IPS-20b (cell line): ENCODE measurements at regions not wholly inside any gene's neighbourhood (a gene's known extent, or its start where the extent isn't known, plus 50 kb on each side); places are given as distances from the start of the nearest gene placed in this dataset.
"Not testable (repeated sequence)": the region's sequence is repeated elsewhere in the genome, so short reads cannot be mapped to it uniquely, and the experiment has no call there.

Source experiments
- H3K27ac ChIP-seq: one replicate; pipeline ENCODE4 v1.5.1; 2013; ENCODE audit warnings: low read length
- H3K27me3 ChIP-seq: 2 replicates; pipeline ENCODE4 v1.6.1; 2013; ENCODE audit warnings: mild to moderate bottlenecking, low read length, inconsistent platforms; ENCODE audit not compliant: insufficient read depth
- H3K36me3 ChIP-seq: 2 replicates; pipeline ENCODE4 v1.6.1; 2013; ENCODE audit warnings: low read depth, mild to moderate bottlenecking, inconsistent platforms, low read length, moderate library complexity; ENCODE audit not compliant: insufficient read depth
- H3K4me1 ChIP-seq: 2 replicates; pipeline ENCODE4 v1.6.1; 2013; ENCODE audit warnings: mild to moderate bottlenecking, control low read depth, inconsistent platforms, low read length, moderate library complexity; ENCODE audit not compliant: insufficient read depth
- H3K4me3 ChIP-seq: 2 replicates; pipeline ENCODE4 v1.5.1; 2013; ENCODE audit warnings: mild to moderate bottlenecking, low read length, inconsistent platforms
- H3K9ac ChIP-seq: 2 replicates; pipeline ENCODE4 v1.6.1; 2013; ENCODE audit warnings: low read depth, mild to moderate bottlenecking, inconsistent platforms, low read length, moderate library complexity
- H3K9me3 ChIP-seq: 2 replicates; pipeline ENCODE4 v1.6.1; 2013; ENCODE audit warnings: mild to moderate bottlenecking, low read depth, low read length, inconsistent platforms; ENCODE audit not compliant: insufficient read depth

GRCh38 chr7:4531236-4531635, 150.9 kb upstream of the FOXK1 start:
- Histone ChIP-seq H3K27ac (no peak overlapping the region), H3K27me3 (no peaks in the 10 kb centered on the region), H3K9me3 (no peaks in the 10 kb centered on the region), H3K9ac (peak overlapping the region; percentile 58; the same call in 1 of the 2 replicates), H3K4me3 (peak overlapping the region; percentile 26; the same call in 1 of the 2 replicates), H3K36me3 (no peaks in the 10 kb centered on the region), H3K4me1 (peaks cover 7% of the 10 kb centered on the region; the same call in 1 of the 2 replicates)

- not testable (repeated sequence) for H3K27ac ChIP-seq, H3K9ac ChIP-seq, H3K36me3 ChIP-seq, H3K4me1 ChIP-seq, H3K27me3 ChIP-seq, H3K4me3 ChIP-seq, H3K9me3 ChIP-seq
Measured at GRCh38 chr7:4533339-4533738, 148.8 kb upstream of the FOXK1 start.

- Histone ChIP-seq H3K9ac (no peak overlapping the region), H3K27me3 (no peaks in the 10 kb centered on the region), H3K9me3 (no peaks in the 10 kb centered on the region), H3K27ac (no peak overlapping the region), H3K36me3 (no peaks in the 10 kb centered on the region), H3K4me3 (no peak overlapping the region), H3K4me1 (no peaks in the 10 kb centered on the region)
Measured at GRCh38 chr7:4549681-4550080, 132.4 kb upstream of the FOXK1 start.

- no peaks in the 10 kb centered on the region for H3K9me3 ChIP-seq
- H3K27ac ChIP-seq, result no peak overlapping the region
- no peaks in the 10 kb centered on the region for H3K4me1 ChIP-seq
- no peaks in the 10 kb centered on the region for H3K36me3 ChIP-seq
- no peak overlapping the region for H3K4me3 ChIP-seq
- no peaks in the 10 kb centered on the region for H3K27me3 ChIP-seq
- H3K9ac ChIP-seq, result no peak overlapping the region
Measured at GRCh38 chr7:4550117-4550516, 132.0 kb upstream of the FOXK1 start.

- no peaks in the 10 kb centered on the region for H3K36me3 ChIP-seq
- no peak overlapping the region for H3K9ac ChIP-seq
- H3K27me3 ChIP-seq, result no peaks in the 10 kb centered on the region
- no peak overlapping the region for H3K4me3 ChIP-seq
- H3K27ac ChIP-seq, result no peak overlapping the region
- H3K9me3 ChIP-seq, result no peaks in the 10 kb centered on the region
- H3K4me1 ChIP-seq, result peaks cover 4% of the 10 kb centered on the region
Measured at GRCh38 chr7:4552985-4553384, 129.1 kb upstream of the FOXK1 start.

- Histone ChIP-seq H3K27me3 (no peaks in the 10 kb centered on the region), H3K4me1 (peaks cover 4% of the 10 kb centered on the region), H3K9ac (no peak overlapping the region), H3K4me3 (no peak overlapping the region), H3K9me3 (no peaks in the 10 kb centered on the region), H3K36me3 (no peaks in the 10 kb centered on the region), H3K27ac (no peak overlapping the region)
Measured at GRCh38 chr7:4556868-4557793, 125.0 kb upstream of the FOXK1 start.

GRCh38 chr7:4561795-4562194, 120.3 kb upstream of the FOXK1 start:
- Histone ChIP-seq H3K9ac (no peak overlapping the region), H3K36me3 (no peaks in the 10 kb centered on the region), H3K27me3 (no peaks in the 10 kb centered on the region), H3K4me1 (peaks cover 4% of the 10 kb centered on the region), H3K27ac (no peak overlapping the region), H3K4me3 (no peak overlapping the region), H3K9me3 (peaks cover 5% of the 10 kb centered on the region; the same call in 1 of the 2 replicates)

- no peak overlapping the region for H3K9ac ChIP-seq
- peaks cover 5% of the 10 kb centered on the region; the same call in 1 of the 2 replicates for H3K9me3 ChIP-seq
- H3K36me3 ChIP-seq, result no peaks in the 10 kb centered on the region
- no peak overlapping the region for H3K4me3 ChIP-seq
- H3K27ac ChIP-seq, result no peak overlapping the region
- H3K27me3 ChIP-seq, result no peaks in the 10 kb centered on the region
- H3K4me1 ChIP-seq, result no peaks in the 10 kb centered on the region
Measured at GRCh38 chr7:4566714-4567113, 115.4 kb upstream of the FOXK1 start.

GRCh38 chr7:4574851-4575250, 107.2 kb upstream of the FOXK1 start:
- Histone ChIP-seq H3K4me3 (no peak overlapping the region), H3K27ac (no peak overlapping the region), H3K9ac (no peak overlapping the region), H3K36me3 (no peaks in the 10 kb centered on the region), H3K27me3 (no peaks in the 10 kb centered on the region), H3K9me3 (peaks cover 6% of the 10 kb centered on the region), H3K4me1 (no peaks in the 10 kb centered on the region)

GRCh38 chr7:4575254-4575653, 106.8 kb upstream of the FOXK1 start:
- no peaks in the 10 kb centered on the region for H3K27me3 ChIP-seq
- no peaks in the 10 kb centered on the region for H3K36me3 ChIP-seq
- no peaks in the 10 kb centered on the region for H3K4me1 ChIP-seq

GRCh38 chr7:4602905-4603842, 78.9 kb upstream of the FOXK1 start:
- H3K9ac ChIP-seq, result no peak overlapping the region

More at GRCh38 chr7:4575254-4575653, 106.8 kb upstream of the FOXK1 start:
- no peak overlapping the region for H3K4me3 ChIP-seq
- H3K27ac ChIP-seq, result no peak overlapping the region
- peaks cover 6% of the 10 kb centered on the region for H3K9me3 ChIP-seq
- H3K9ac ChIP-seq, result no peak overlapping the region

More at GRCh38 chr7:4602905-4603842, 78.9 kb upstream of the FOXK1 start:
- peaks cover 3% of the 10 kb centered on the region; the same call in 1 of the 2 replicates for H3K4me1 ChIP-seq
- H3K4me3 ChIP-seq, result no peak overlapping the region
- no peak overlapping the region for H3K27ac ChIP-seq
- peaks cover 3% of the 10 kb centered on the region; the same call in 1 of the 2 replicates for H3K27me3 ChIP-seq
- H3K9me3 ChIP-seq, result no peaks in the 10 kb centered on the region
- no peaks in the 10 kb centered on the region for H3K36me3 ChIP-seq
